PC-9 (cell line): ENCODE measurements at regions not wholly inside any gene's neighbourhood (a gene's known extent, or its start where the extent isn't known, plus 50 kb on each side); places are given as distances from the start of the nearest gene placed in this dataset.

ENCODE experiments used
- BruUV-seq: library from RNA; stranded (reverse); fragments of 400-500 nt; replicated peaks from 2 replicates; lab custom pipeline; 2021; lab: Mats Ljungman, UMichigan
- CTCF ChIA-PET: fragments of 300-600 bp; sonication (Branson Sonifier 250); formaldehyde crosslinking; loops from one replicate; lab custom pipeline; 2022; ENCODE audit warnings: antibody characterized with exemption; lab: Charles Lee
- POLR2A ChIA-PET: fragments of 300-600 bp; sonication (Branson Sonifier 250); formaldehyde crosslinking; loops from one replicate; lab custom pipeline; 2022; ENCODE audit warnings: antibody characterized with exemption; ENCODE audit not compliant: unreplicated experiment; lab: Charles Lee
- DNase-seq, 2 experiments: peaks; one replicate each; pipeline versions ENCODE4 v3.0.0 to v3.0.0-alpha.2; 2015 to 2022; ENCODE audit warnings: mixed read lengths in 1 of 2
- H2AFZ ChIP-seq: fragments of 200-600 bp; sonication (generic); 2 replicates; pipeline ENCODE4 v1.8.1; 2017; ENCODE audit warnings: antibody characterized with exemption
- H3F3A ChIP-seq: fragments of 200-600 bp; sonication (generic); 2 replicates; pipeline ENCODE4 v1.8.1; 2017; ENCODE audit warnings: antibody characterized with exemption, mild to moderate bottlenecking, low read depth; ENCODE audit not compliant: insufficient read depth
- H3K27ac ChIP-seq: fragments of 200-600 bp; sonication (generic); 2 replicates; pipeline ENCODE4 v1.6.1; 2016; ENCODE audit warnings: mixed run types
- H3K27me3 ChIP-seq: fragments of 200-600 bp; sonication (generic); 2 replicates; pipeline ENCODE4 v1.6.1; 2016; ENCODE audit warnings: low read depth, mixed run types; ENCODE audit not compliant: insufficient read depth
- H3K36me3 ChIP-seq: fragments of 200-600 bp; sonication (generic); 2 replicates; pipeline ENCODE4 v1.6.1; 2016; ENCODE audit warnings: low read depth, mixed run types
- H3K4me1 ChIP-seq: fragments of 200-600 bp; sonication (generic); replicated peaks from 2 replicates; pipeline ENCODE4 v1.6.1; 2016; ENCODE audit warnings: mixed run types; ENCODE audit not compliant: insufficient read depth
- H3K4me2 ChIP-seq: fragments of 200-600 bp; sonication (generic); 2 replicates; pipeline ENCODE4 v1.6.1; 2017; ENCODE audit warnings: mixed run types
- H3K4me3 ChIP-seq: fragments of 200-600 bp; sonication (generic); 2 replicates; pipeline ENCODE4 v1.6.1; 2016; ENCODE audit warnings: mixed run types
- H3K79me2 ChIP-seq: fragments of 200-600 bp; sonication (generic); 2 replicates; pipeline ENCODE4 v1.6.1; 2017; ENCODE audit warnings: low read depth, mixed run types
- H3K9me2 ChIP-seq: fragments of 200-600 bp; sonication (generic); 2 replicates; pipeline ENCODE4 v1.8.1; 2017; ENCODE audit warnings: mild to moderate bottlenecking; ENCODE audit not compliant: insufficient read depth
- H3K9me3 ChIP-seq: fragments of 200-600 bp; sonication (generic); 2 replicates; pipeline ENCODE4 v1.8.1; 2016; ENCODE audit warnings: low read depth; ENCODE audit not compliant: insufficient read depth
- H4K20me1 ChIP-seq: fragments of 200-600 bp; sonication (generic); 2 replicates; pipeline ENCODE4 v1.8.1; 2017; ENCODE audit not compliant: insufficient read depth
- EZH2 ChIP-seq: fragments of 200-600 bp; sonication (generic); IDR thresholded peaks from 2 replicates; pipeline ENCODE4 v1.8.0; 2017; ENCODE audit warnings: antibody characterized with exemption, low read depth
- intact Hi-C: fragments of 100-400 bp; cut with micrococcal nuclease; formaldehyde crosslinking; loops from one replicate; pipeline ENCODE4 v1.10.0; 2022; ENCODE audit not compliant: unreplicated experiment
- TF ChIP-seq, protein P1 (sequence below): fragments of 200-600 bp; sonication (generic); conservative IDR thresholded peaks from 2 replicates; pipeline ENCODE4 v1.6.1; 2017; ENCODE audit warnings: mixed run types, antibody characterized with exemption, mild to moderate bottlenecking, moderate library complexity

GRCh38 chr7:16080131-16080530 lies 341.2 kb downstream of the CRPPA start:
- H3K27ac ChIP-seq: no peak overlapping the region
- no TSS peak for BruUV-seq
- no peaks in the 10 kb centered on the region for H4K20me1 ChIP-seq
- no peak for DNase-seq
- H3K4me1 ChIP-seq: peaks cover 15% of the 10 kb centered on the region
- H3K36me3 ChIP-seq: no peaks in the 10 kb centered on the region
- no peaks in the 10 kb centered on the region for H3K9me3 ChIP-seq
- POLR2A ChIA-PET: no interaction called here
- H3K4me2 ChIP-seq: no peak overlapping the region
- H3F3A ChIP-seq: no peaks in the 10 kb centered on the region
- H3K27me3 ChIP-seq: no peaks in the 10 kb centered on the region
- CTCF ChIA-PET: no interaction called here
- H3K79me2 ChIP-seq: no peaks in the 10 kb centered on the region
- TF ChIP-seq EZH2: no peak
- TF ChIP-seq, protein P1, sequence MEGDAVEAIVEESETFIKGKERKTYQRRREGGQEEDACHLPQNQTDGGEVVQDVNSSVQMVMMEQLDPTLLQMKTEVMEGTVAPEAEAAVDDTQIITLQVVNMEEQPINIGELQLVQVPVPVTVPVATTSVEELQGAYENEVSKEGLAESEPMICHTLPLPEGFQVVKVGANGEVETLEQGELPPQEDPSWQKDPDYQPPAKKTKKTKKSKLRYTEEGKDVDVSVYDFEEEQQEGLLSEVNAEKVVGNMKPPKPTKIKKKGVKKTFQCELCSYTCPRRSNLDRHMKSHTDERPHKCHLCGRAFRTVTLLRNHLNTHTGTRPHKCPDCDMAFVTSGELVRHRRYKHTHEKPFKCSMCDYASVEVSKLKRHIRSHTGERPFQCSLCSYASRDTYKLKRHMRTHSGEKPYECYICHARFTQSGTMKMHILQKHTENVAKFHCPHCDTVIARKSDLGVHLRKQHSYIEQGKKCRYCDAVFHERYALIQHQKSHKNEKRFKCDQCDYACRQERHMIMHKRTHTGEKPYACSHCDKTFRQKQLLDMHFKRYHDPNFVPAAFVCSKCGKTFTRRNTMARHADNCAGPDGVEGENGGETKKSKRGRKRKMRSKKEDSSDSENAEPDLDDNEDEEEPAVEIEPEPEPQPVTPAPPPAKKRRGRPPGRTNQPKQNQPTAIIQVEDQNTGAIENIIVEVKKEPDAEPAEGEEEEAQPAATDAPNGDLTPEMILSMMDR: no peak
- H3K4me3 ChIP-seq: no peak overlapping the region
- intact Hi-C loops: no loop called here
- H3K9me2 ChIP-seq: 0 out of 2 replicates have a peak, but pooled peaks cover 4% of the 10 kb centered on the region
- no peak overlapping the region for H2AFZ ChIP-seq

DNA sequence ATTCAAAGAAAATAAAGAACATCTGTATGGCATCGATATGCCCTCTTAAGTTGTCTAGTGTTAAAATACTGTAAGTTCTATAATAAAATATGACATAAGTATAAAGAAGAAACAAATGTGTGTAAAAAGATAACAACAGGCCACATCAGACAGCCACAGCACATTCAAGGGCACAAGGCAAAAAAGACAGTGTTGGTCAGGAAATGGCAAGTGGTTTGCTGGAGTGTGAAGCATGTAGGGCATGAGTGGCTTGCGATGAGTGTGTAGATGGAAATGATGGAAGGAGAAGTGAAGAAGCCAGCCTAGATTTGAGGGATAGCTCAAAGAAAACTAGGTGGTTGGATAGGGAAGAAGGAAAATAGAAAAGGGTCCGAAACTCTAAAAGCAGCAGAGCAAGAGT lies 341.6 kb downstream of the CRPPA start:
- ChIA-PET POLR2A (no interaction called here), CTCF (no interaction called here)
- H3F3A ChIP-seq: no peaks in the 10 kb centered on the region
- H3K4me1 ChIP-seq: peaks cover 13% of the 10 kb centered on the region
- H3K9me3 ChIP-seq: no peaks in the 10 kb centered on the region
- no peaks in the 10 kb centered on the region for H4K20me1 ChIP-seq
- no peak overlapping the region for H3K4me3 ChIP-seq
- H3K9me2 ChIP-seq: 0 out of 2 replicates have a peak, but pooled peaks cover 2% of the 10 kb centered on the region
- H3K27ac ChIP-seq: no peak overlapping the region
- no peak overlapping the region for H3K4me2 ChIP-seq
- DNase-seq: no peak
- H3K27me3 ChIP-seq: no peaks in the 10 kb centered on the region
- H3K36me3 ChIP-seq: no peaks in the 10 kb centered on the region
- TF ChIP-seq, protein P1: no peak
- TF ChIP-seq EZH2: no peak
- no peak overlapping the region for H2AFZ ChIP-seq
- no TSS peak for BruUV-seq
- intact Hi-C loops: loop anchor here (2.0 to 5.0 kb wide), 3 partner anchors 33 to 838 kb away; no protein-coding TSS in a partner anchor
- no peaks in the 10 kb centered on the region for H3K79me2 ChIP-seq

DNA sequence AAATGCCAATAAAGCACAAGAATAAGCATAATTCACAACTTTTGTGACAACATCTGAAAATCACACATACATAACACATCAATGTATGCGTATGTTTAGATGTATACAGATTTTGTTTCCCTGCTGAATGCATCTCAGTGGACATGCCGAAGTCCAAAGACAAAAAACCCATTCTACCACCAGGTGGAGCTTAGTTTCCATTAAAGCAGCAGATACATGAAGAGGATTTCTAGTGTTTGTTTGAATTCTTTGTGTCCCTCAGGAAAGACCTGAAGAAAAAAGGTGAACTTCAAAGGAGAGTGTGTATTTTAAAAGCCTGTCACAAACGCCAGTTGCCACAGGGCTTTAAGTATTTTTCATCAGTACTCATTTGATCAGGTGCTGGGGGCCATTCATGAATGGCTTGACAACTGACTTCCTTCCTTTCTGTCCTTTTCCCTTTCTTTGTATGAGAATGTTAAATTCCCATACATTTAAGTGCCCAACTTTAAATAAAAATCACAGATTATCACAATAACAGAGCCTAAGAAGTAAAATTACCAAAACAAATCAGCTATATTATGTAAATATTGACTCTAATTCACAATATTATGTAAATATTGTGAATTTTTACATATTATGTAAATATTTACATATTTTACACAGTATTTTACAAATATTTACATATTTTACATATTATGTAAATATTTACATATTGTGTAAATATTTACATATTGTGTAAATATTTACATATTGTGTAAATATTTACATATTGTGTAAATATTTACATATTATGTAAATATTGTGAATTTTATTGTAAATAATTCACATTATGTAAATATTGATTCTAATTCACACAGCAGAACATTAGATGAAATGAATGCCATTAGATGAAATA lies 343.0 kb downstream of the CRPPA start:
- Histone ChIP-seq H2AFZ (no peak overlapping the region), H3K79me2 (no peaks in the 10 kb centered on the region), H3K36me3 (no peaks in the 10 kb centered on the region), H3K9me3 (no peaks in the 10 kb centered on the region), H3K4me1 (no peaks in the 10 kb centered on the region), H3F3A (no peaks in the 10 kb centered on the region), H3K4me3 (no peak overlapping the region), H3K27ac (no peak overlapping the region), H3K4me2 (no peak overlapping the region), H4K20me1 (no peaks in the 10 kb centered on the region), H3K9me2 (no peaks in the 10 kb centered on the region), H3K27me3 (no peaks in the 10 kb centered on the region)
- intact Hi-C loops: loop anchor here (1.0 to 5.0 kb wide), 8 partner anchors 20 to 839 kb away; no protein-coding TSS in a partner anchor
- CTCF ChIA-PET: interaction anchor here (0.7 to 1.2 kb wide), 4 partner anchors 14 to 487 kb away, joined by 3 to 9 read pairs (median 4); no protein-coding TSS in a partner anchor
- POLR2A ChIA-PET: interaction anchor here (0.7 kb wide), 2 partner anchors 191 to 349 kb away, joined by 3 to 12 read pairs; no protein-coding TSS in a partner anchor
- peak; percentile 55 to 69 for DNase-seq
- TF ChIP-seq, protein P1: peak; percentile 93
- TF ChIP-seq EZH2: no peak
- no TSS peak for BruUV-seq
